Peyer's patch (tissue), 4 donors: ENCODE measurements at regions not wholly inside any gene's neighbourhood (a gene's known extent, or its start where the extent isn't known, plus 50 kb on each side); places are given as distances from the start of the nearest gene placed in this dataset.

ENCODE experiments used
- DNase-seq, 3 donors: peaks; one replicate each; pipeline ENCODE4 v3.0.0-alpha.2; 2017 to 2019
- H3K27ac ChIP-seq, 4 donors: fragments of 200-600 bp; sonication (generic); one replicate each; pipeline ENCODE4 v1.5.1; 2016 to 2019
- H3K27me3 ChIP-seq, 2 donors: fragments of 200-600 bp; sonication (generic); one replicate each; pipeline ENCODE4 v1.5.1; 2019
- H3K36me3 ChIP-seq, 3 donors: fragments of 200-600 bp; sonication (generic); one replicate each; pipeline ENCODE4 v1.5.1; 2016 to 2019
- H3K4me1 ChIP-seq, 4 donors: fragments of 200-600 bp; sonication (generic); one replicate each; pipeline ENCODE4 v1.5.1; 2016 to 2019
- H3K4me3 ChIP-seq, 4 donors: fragments of 200-600 bp; sonication (generic); 1 replicate in 3 of 4; 2 replicates in 1 of 4; pipeline ENCODE4 v1.5.1; 2016 to 2019; ENCODE audit warnings: mild to moderate bottlenecking in 1 of 4
- H3K9me3 ChIP-seq, 4 donors: fragments of 200-600 bp; sonication (generic); one replicate each; pipeline ENCODE4 v1.5.1; 2016 to 2019; ENCODE audit warnings: mild to moderate bottlenecking in 1 of 4
- POLR2A ChIP-seq, 2 donors: fragments of 450-650 bp; IDR thresholded peaks; one replicate each; pipeline ENCODE4 v1.5.1; 2017; ENCODE audit warnings: antibody characterized with exemption in 2 of 2, mild to moderate bottlenecking in 2 of 2, moderate library complexity in 2 of 2
- TF ChIP-seq, protein P1 (sequence below), 6 experiments: fragments of 450-650 bp in 4 of 6; fragments of 200-600 bp in 2 of 6; sonication (generic) in 1 of 6; IDR thresholded peaks; one replicate each; pipeline ENCODE4 v1.5.1; 2017 to 2019; ENCODE audit warnings: antibody characterized with exemption in 6 of 6, mild to moderate bottlenecking in 3 of 6, moderate library complexity in 1 of 6

DNA sequence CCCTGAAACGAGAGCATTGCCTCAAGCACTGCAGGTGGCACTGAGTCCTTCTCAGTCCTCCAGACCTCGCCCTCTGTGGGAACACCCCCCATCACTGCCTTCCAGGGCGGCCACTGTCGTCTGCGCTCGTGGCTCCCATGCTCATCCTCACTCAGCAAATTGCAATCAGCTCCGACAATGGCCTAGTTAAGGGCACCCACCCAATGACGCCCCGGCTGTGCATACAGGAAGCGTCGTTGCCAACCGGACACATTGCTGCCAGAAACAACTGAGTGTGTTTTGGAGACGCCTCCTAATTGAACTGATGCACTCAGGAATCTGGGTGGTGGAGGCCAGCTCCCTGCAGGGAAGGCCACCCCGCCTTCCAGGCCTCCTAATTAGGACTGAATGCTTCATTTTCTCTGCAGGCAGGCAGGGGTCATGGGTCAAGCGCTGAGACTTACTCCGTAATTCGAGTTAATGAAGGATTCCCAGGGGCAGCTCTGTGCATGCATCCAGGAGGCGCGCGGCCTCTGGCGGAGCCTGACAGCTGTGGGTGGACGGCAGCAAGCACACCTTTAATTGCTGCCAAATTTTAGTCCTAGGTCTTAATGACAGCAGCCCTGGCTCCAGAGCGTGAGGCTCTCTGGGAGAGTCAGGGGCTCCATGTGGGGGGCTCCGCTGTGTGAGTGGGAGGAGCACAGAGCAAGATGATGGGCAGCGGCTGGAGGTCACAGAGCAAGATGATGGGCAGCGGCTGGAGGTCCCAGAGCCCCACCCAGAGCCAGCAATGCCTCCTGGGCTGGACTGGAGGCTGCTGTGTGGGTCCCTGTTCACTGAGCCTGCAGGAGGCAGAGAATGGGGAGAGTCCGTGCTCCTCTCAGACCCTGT is 199.0 kb downstream of the BRD1 start:
- TF ChIP-seq, protein P1, sequence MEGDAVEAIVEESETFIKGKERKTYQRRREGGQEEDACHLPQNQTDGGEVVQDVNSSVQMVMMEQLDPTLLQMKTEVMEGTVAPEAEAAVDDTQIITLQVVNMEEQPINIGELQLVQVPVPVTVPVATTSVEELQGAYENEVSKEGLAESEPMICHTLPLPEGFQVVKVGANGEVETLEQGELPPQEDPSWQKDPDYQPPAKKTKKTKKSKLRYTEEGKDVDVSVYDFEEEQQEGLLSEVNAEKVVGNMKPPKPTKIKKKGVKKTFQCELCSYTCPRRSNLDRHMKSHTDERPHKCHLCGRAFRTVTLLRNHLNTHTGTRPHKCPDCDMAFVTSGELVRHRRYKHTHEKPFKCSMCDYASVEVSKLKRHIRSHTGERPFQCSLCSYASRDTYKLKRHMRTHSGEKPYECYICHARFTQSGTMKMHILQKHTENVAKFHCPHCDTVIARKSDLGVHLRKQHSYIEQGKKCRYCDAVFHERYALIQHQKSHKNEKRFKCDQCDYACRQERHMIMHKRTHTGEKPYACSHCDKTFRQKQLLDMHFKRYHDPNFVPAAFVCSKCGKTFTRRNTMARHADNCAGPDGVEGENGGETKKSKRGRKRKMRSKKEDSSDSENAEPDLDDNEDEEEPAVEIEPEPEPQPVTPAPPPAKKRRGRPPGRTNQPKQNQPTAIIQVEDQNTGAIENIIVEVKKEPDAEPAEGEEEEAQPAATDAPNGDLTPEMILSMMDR (IDR thresholded peaks at IDR 0.05) = no peak
- TF ChIP-seq POLR2A (IDR thresholded peaks at IDR 0.05) = no peak
- no peak overlapping the region for H3K4me3 ChIP-seq
- no peaks in the 10 kb centered on the region for H3K27me3 ChIP-seq
- no peaks in the 10 kb centered on the region for H3K36me3 ChIP-seq
- H3K4me1 ChIP-seq = peaks cover 0 to 8% (median 0%) of the 10 kb centered on the region in 4 donors
- no peaks in the 10 kb centered on the region for H3K9me3 ChIP-seq
- no peak overlapping the region for H3K27ac ChIP-seq
- no peak for DNase-seq

DNA sequence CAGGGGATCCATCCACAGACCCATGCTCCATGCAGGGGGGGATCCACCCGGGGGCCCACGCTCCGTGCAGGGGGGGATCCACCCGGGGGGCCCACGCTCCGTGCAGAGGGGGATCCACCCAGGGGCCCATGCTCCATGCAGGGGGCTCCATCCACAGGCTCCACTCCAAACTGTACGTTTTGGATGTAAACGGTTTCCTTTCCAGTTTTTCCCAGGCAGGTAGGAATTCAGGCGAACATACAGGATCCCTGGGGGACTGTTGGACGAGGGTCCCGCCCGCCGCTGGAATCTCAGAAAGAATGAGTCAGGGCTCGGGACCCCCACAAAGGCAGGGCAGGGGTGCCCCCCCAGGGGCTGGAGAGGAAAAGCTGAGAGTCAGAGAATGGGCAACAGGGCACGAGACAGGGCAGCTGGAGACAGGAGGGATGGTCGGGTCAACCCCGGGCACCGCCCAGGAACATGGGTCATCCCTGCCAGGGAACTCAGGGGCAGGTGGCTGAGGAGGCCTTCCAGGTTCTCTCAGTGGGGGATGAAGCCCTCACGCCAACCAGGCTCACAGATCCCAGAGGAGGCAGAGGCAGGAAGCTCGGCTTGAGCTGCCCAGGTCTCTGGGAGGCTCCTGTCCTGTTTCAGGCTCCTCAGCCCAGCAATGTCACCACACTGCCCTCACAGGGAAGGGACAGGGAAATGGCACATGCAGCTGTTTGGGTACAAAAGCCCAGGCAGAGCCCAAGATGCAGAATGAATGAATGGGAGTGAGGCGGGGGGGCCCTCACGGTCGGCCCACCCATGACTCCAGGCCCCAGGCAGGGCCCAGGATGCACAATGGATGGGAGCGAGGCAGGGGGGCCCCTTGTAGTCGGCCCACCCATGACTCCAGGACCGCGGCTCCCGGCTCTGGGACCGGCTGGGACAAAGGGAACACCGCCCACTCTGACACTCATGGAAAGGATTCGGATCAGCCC is 200.2 kb downstream of the BRD1 start:
- Histone ChIP-seq H3K27me3 (no peaks in the 10 kb centered on the region), H3K27ac (no peak overlapping the region), H3K36me3 (no peaks in the 10 kb centered on the region), H3K4me1 (peaks cover 0 to 6% (median 0%) of the 10 kb centered on the region in 4 donors), H3K9me3 (no peaks in the 10 kb centered on the region), H3K4me3 (no peak overlapping the region)
- DNase-seq = no peak
- TF ChIP-seq, protein P1 (IDR thresholded peaks at IDR 0.05) = no peak
- TF ChIP-seq POLR2A (IDR thresholded peaks at IDR 0.05) = no peak

DNA sequence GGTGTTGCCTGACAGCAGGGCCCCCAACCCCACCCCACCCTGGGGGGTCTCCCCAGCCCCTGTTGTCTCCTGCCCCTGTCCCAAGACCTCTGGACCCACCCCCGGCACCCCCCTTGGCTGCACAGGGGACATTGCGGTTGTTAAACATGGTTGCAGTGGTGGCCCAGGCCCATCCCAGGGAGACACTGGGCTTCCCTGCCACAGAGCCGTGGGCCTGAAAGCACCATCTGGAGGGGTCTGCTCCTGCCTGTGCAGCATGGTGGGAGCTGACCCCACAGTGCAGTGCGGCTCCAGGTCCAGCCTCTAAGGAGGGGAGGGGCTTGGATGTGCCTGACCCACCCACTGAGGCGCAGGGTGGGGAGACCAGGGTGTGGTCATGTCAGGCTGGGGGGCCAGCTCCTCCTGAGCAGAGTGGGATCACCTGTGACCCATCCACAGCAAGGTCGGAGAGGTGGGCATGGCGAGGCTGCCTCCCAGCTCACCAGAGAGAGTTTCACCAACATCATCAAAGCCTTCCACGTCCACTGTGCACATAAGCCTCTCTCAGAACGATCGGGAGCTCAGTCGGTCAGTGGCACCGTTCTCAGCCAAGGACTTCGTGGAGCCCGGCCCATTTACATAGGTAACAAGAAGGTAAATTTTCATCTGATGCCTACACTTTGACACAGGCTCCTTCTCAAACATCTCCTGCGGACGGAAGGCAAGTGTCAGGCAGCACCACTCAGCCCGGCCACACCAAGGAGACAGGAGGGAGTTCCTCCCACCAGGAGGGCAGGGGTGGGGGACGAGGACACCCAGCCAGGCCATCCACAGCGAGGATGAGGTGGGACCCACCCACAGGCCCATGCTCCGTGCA is 201.1 kb downstream of the BRD1 start:
- Histone ChIP-seq H3K36me3 (no peaks in the 10 kb centered on the region), H3K4me3 (no peak overlapping the region), H3K4me1 (no peaks in the 10 kb centered on the region), H3K9me3 (no peaks in the 10 kb centered on the region), H3K27me3 (no peaks in the 10 kb centered on the region), H3K27ac (no peak overlapping the region)
- no peak for TF ChIP-seq POLR2A (IDR thresholded peaks at IDR 0.05)
- TF ChIP-seq, protein P1 (IDR thresholded peaks at IDR 0.05) = no peak
- DNase-seq = no peak

DNA sequence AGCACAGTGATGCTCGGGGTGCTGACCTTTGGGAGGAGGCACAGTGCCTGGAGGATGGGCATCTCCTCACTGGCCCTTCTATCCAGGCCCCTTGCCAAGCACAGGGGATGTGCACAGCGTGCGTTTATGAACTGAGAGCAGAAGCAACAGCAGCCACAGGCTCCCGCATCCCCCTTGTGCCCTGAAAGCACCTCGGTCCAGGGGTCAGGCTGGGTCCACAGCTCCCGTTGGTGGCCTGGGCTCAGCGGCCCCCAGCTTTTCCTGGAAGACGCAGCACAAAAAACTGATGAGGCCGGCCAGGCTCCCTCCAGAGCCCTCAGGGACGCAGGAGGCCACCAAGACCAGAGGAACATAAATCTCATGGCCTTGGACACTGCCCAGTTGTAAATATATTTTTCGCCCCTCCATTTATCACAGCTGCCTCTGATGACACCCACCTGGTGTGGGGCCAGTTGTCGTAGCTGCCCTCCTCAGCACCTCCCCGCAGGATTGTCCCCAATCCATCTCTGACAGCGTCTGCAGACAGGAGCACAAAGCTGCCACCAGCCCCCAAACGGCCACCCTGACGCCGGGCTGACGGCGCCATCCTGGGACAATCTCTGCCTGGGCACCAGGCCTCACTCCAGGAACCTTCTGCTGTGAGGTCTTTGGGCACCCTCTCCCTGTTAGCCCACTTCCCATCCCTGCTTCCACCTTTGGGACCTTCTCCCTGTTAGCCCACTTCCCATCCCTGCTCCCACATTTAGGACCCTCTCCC is 203.1 kb downstream of the BRD1 start:
- TF ChIP-seq, protein P1 (IDR thresholded peaks at IDR 0.05) = no peak
- no peak for TF ChIP-seq POLR2A (IDR thresholded peaks at IDR 0.05)
- Histone ChIP-seq H3K27me3 (no peaks in the 10 kb centered on the region), H3K9me3 (no peaks in the 10 kb centered on the region), H3K27ac (no peak overlapping the region), H3K4me3 (no peak overlapping the region), H3K4me1 (no peaks in the 10 kb centered on the region), H3K36me3 (no peaks in the 10 kb centered on the region)
- DNase-seq = no peak
